Trophoblast cell (in vitro differentiated cells and primary cell): ENCODE measurements at regions not wholly inside any gene's neighbourhood (a gene's known extent, or its start where the extent isn't known, plus 50 kb on each side); places are given as distances from the start of the nearest gene placed in this dataset.
A peak's percentile ranks its signal among the peaks of the same experiment; 100 is the strongest.

Source experiments
- DNase-seq, 2 donors: peaks; one replicate each; pipeline ENCODE4 v3.0.0-alpha.2; 2016
- H2AFZ ChIP-seq: 2 replicates; pipeline ENCODE4 v1.6.1; 2013; ENCODE audit warnings: low read length, moderate library complexity, mild to moderate bottlenecking; ENCODE audit not compliant: insufficient read depth, poor library complexity
- H2AK5ac ChIP-seq: 2 replicates; pipeline ENCODE4 v1.6.1; 2013; ENCODE audit warnings: mild to moderate bottlenecking, low read length
- H2BK120ac ChIP-seq: 2 replicates; pipeline ENCODE4 v1.6.1; 2013; ENCODE audit warnings: low read length, mild to moderate bottlenecking, moderate library complexity; ENCODE audit not compliant: insufficient read depth, poor library complexity
- H2BK12ac ChIP-seq: 2 replicates; pipeline ENCODE4 v1.6.1; 2013; ENCODE audit warnings: mild to moderate bottlenecking, low read length, moderate library complexity
- H2BK5ac ChIP-seq: 2 replicates; pipeline ENCODE4 v1.6.1; 2013; ENCODE audit warnings: low read length, low read depth, moderate library complexity, mild to moderate bottlenecking; ENCODE audit not compliant: poor library complexity
- H3K14ac ChIP-seq: 2 replicates; pipeline ENCODE4 v1.6.1; 2013; ENCODE audit warnings: mild to moderate bottlenecking, low read length
- H3K18ac ChIP-seq: 2 replicates; pipeline ENCODE4 v1.6.1; 2013; ENCODE audit warnings: mild to moderate bottlenecking, low read length
- H3K23ac ChIP-seq: 2 replicates; pipeline ENCODE4 v1.6.1; 2013; ENCODE audit warnings: low read length
- H3K27ac ChIP-seq: 2 replicates; pipeline ENCODE4 v1.5.1; 2013; ENCODE audit warnings: low read depth, mild to moderate bottlenecking, inconsistent platforms, low read length, moderate library complexity
- H3K27me3 ChIP-seq: 2 replicates; pipeline ENCODE4 v1.6.1; 2013; ENCODE audit warnings: inconsistent platforms, mild to moderate bottlenecking, low read length, moderate library complexity; ENCODE audit not compliant: insufficient read depth
- H3K36me3 ChIP-seq, 2 experiments: 1 replicate in 1 of 2; 2 replicates in 1 of 2; pipeline ENCODE4 v1.6.1; 2013; ENCODE audit warnings: low read length in 2 of 2, mild to moderate bottlenecking in 2 of 2, moderate library complexity in 1 of 2; ENCODE audit not compliant: insufficient read depth in 2 of 2, control insufficient read depth in 1 of 2
- H3K4ac ChIP-seq: 2 replicates; pipeline ENCODE4 v1.6.1; 2013; ENCODE audit warnings: low read depth, mild to moderate bottlenecking, low read length, moderate library complexity
- H3K4me1 ChIP-seq, 2 experiments: 1 replicate in 1 of 2; 2 replicates in 1 of 2; pipeline ENCODE4 v1.6.1; 2013; ENCODE audit warnings: low read length in 2 of 2, mild to moderate bottlenecking in 2 of 2, moderate library complexity in 1 of 2; ENCODE audit not compliant: insufficient read depth in 2 of 2, control insufficient read depth in 1 of 2
- H3K4me2 ChIP-seq: 2 replicates; pipeline ENCODE4 v1.6.1; 2013; ENCODE audit warnings: inconsistent platforms, mild to moderate bottlenecking, low read length, moderate library complexity
- H3K4me3 ChIP-seq: 2 replicates; pipeline ENCODE4 v1.5.1; 2013; ENCODE audit warnings: mild to moderate bottlenecking, low read depth, low read length, inconsistent platforms
- H3K79me1 ChIP-seq: one replicate; pipeline ENCODE4 v1.6.1; 2013; ENCODE audit warnings: low read length
- H3K79me2 ChIP-seq: 2 replicates; pipeline ENCODE4 v1.6.1; 2013; ENCODE audit warnings: low read length, mild to moderate bottlenecking; ENCODE audit not compliant: control insufficient read depth, insufficient read depth, poor library complexity
- H3K9ac ChIP-seq: 2 replicates; pipeline ENCODE4 v1.6.1; 2013; ENCODE audit warnings: mild to moderate bottlenecking, low read length
- H3K9me3 ChIP-seq: 2 replicates; pipeline ENCODE4 v1.6.1; 2013; ENCODE audit warnings: low read depth, mild to moderate bottlenecking, control low read depth, inconsistent platforms, low read length; ENCODE audit not compliant: insufficient read depth
- H4K12ac ChIP-seq: 2 replicates; pipeline ENCODE4 v1.6.1; 2013; ENCODE audit warnings: low read depth, mild to moderate bottlenecking, low read length, moderate library complexity
- H4K8ac ChIP-seq: 2 replicates; pipeline ENCODE4 v1.6.1; 2013; ENCODE audit warnings: low read depth, mild to moderate bottlenecking, low read length, moderate library complexity
- H4K91ac ChIP-seq: one replicate; pipeline ENCODE4 v1.6.1; 2013; ENCODE audit warnings: low read depth, mild to moderate bottlenecking, low read length, moderate library complexity
- WGBS: extraction: QIAGEN DNeasy Blood & Tissue Kit; methylation state at CpG from one replicate; pipeline ENCODE4 v1.1.7; 2013; ENCODE audit warnings: missing lambda C conversion rate; ENCODE audit not compliant: insufficient read length, insufficient coverage; ENCODE audit errors: extremely low coverage; 5-methylcytosine and 5-hydroxymethylcytosine counted together

DNA sequence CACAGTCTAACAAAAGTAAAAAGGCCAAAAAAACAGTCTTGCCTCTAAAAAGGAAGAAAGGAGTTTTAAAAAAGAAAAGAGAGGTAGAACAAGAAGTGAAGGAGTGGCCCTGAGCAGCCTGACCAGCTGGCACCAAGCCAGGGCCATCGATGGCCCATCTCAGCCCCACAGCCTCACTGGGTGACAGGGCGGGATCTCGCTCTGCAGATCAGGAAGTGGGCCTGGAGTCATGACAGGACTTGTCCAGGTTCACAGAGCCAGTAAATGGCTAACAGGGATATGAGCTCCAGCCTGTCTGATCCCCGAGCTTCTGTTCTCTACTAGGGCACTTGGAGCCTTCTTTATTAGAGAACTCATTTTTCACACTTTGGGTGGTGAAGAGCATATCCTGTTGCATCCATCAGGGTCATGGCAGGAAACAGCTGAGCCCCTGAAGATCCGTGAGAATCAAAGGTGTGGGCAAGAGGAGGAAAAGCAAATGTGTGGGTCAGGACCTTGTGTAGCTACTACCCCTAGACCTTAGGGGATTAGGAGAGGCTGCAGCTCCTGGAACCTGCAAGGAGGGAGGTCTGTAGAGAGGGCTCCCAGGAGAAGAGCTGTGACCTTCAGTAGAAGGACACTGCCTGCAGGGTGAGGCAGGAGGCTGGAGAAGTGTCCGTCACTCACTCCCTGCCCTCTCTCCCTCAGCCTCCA, 299.0 kb upstream of the MSX2 start:
- no peak overlapping the region for H3K4me2 ChIP-seq
- peaks cover 2% of the 10 kb centered on the region for H3K79me2 ChIP-seq
- H4K12ac ChIP-seq = no peak overlapping the region
- H2BK120ac ChIP-seq = peak overlapping the region; percentile 91
- peak overlapping the region; percentile 59 for H2AK5ac ChIP-seq
- H3K23ac ChIP-seq = no peak overlapping the region
- peak overlapping the region; percentile 18 for H2AFZ ChIP-seq
- H4K91ac ChIP-seq = peak overlapping the region; percentile 93
- H3K9me3 ChIP-seq = no peaks in the 10 kb centered on the region
- DNase-seq = no peak
- peak overlapping the region; percentile 86 for H3K18ac ChIP-seq
- H3K14ac ChIP-seq = peak overlapping the region; percentile 89
- H3K36me3 ChIP-seq = no peaks in the 10 kb centered on the region
- H3K79me1 ChIP-seq = peaks cover 38% of the 10 kb centered on the region
- peak overlapping the region; percentile 74 for H2BK5ac ChIP-seq
- H3K9ac ChIP-seq = no peak overlapping the region
- H3K4ac ChIP-seq = peak overlapping the region; percentile 18
- no peak overlapping the region for H3K4me3 ChIP-seq
- H3K27me3 ChIP-seq = no peaks in the 10 kb centered on the region
- H2BK12ac ChIP-seq = peak overlapping the region; percentile 84
- no CpG with 5 or more reads among the region's 6 CpGs for WGBS
- peak overlapping the region; percentile 48 for H3K27ac ChIP-seq
- peak overlapping the region; percentile 67 for H4K8ac ChIP-seq
- H3K4me1 ChIP-seq = peaks cover 18 to 23% of the 10 kb centered on the region in 2 experiments

DNA sequence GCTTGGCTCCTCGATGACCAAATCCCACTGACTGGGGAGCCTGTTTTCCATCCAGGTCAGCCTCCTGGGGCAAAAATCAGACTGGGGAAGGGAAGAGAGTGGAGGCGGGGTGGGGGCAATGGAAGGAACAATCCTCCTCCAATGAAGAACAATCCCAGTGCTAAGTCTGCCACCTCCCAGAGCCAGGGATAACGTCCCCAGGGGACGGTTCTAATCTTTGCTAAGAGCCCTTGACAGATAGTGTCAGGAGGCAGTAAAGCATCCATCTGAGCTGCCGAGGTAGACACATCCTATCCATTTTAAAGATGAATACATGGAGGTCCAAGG, 298.5 kb upstream of the MSX2 start:
- no CpG with 5 or more reads among the region's 5 CpGs for WGBS
- Histone ChIP-seq H2BK5ac (peak overlapping the region; percentile 74), H3K4ac (peak overlapping the region; percentile 18), H3K14ac (peak overlapping the region; percentile 89), H2AFZ (no peak overlapping the region), H3K27me3 (no peaks in the 10 kb centered on the region), H4K8ac (peak overlapping the region; percentile 67), H3K18ac (peak overlapping the region; percentile 86), H3K36me3 (no peaks in the 10 kb centered on the region), H3K9me3 (no peaks in the 10 kb centered on the region), H3K9ac (no peak overlapping the region), H4K91ac (peak overlapping the region; percentile 93), H3K4me1 (peaks cover 19 to 21% of the 10 kb centered on the region in 2 experiments), H3K4me3 (no peak overlapping the region), H2BK12ac (peak overlapping the region; percentile 84), H3K4me2 (no peak overlapping the region), H3K79me1 (peaks cover 37% of the 10 kb centered on the region), H3K27ac (peak overlapping the region; percentile 48), H2AK5ac (peak overlapping the region; percentile 59), H3K23ac (no peak overlapping the region), H2BK120ac (peak overlapping the region; percentile 91), H4K12ac (no peak overlapping the region), H3K79me2 (peaks cover 2% of the 10 kb centered on the region)
- no peak for DNase-seq

DNA sequence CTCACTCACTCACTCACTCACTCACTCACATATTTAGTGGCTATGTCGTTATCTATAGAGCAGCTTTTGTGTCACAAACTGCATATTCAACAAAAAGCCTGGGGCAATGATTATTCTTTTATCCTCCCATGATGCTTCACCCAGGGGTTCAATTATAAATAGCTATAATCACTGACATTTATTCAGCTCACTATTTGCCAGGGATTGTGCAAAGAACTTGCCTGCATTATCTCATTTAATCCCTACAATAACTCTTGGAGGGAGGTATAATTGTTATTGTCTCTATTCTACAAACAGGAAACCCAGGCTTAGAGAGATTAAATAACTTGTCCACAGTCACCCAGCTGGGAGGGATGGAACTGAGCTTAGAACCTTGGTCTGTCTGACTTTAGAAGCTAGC, 298.0 kb upstream of the MSX2 start:
- no peak overlapping the region for H3K23ac ChIP-seq
- H4K91ac ChIP-seq = peak overlapping the region; percentile 93
- peaks cover 2% of the 10 kb centered on the region for H3K79me2 ChIP-seq

DNA sequence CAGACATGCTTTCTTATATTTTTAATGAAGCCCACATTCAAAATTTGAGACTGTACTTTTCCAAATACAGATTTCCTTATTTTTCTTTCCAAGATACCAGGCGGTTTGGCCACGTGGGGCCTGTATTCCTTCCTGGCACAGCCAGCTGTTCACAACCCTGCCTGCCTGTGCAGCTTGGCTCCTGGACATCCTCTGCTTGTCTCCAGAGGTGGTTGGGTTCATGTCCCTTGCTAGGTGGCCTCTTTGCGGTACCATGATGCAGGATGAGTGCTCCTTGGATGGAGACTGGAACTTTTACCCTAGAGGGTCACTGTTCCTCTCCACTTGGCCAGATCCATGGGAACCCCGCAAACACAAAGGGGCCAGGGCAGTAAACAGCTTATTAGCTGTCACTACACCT, 297.5 kb upstream of the MSX2 start:
- no peak for DNase-seq
- Histone ChIP-seq H3K4me1 (peaks cover 25 to 29% of the 10 kb centered on the region in 2 experiments), H3K4me2 (no peak overlapping the region), H4K12ac (no peak overlapping the region), H3K79me2 (peaks cover 2% of the 10 kb centered on the region), H3K27me3 (no peaks in the 10 kb centered on the region), H3K9ac (no peak overlapping the region), H2AFZ (no peak overlapping the region), H2BK5ac (no peak overlapping the region), H3K4ac (no peak overlapping the region), H2BK120ac (peak overlapping the region; percentile 0), H2AK5ac (peak overlapping the region; percentile 1), H3K27ac (no peak overlapping the region), H4K91ac (peak overlapping the region; percentile 2), H3K4me3 (no peak overlapping the region), H3K9me3 (peaks cover 1% of the 10 kb centered on the region), H3K14ac (no peak overlapping the region), H4K8ac (no peak overlapping the region), H2BK12ac (peak overlapping the region; percentile 32), H3K18ac (no peak overlapping the region), H3K23ac (no peak overlapping the region), H3K36me3 (no peaks in the 10 kb centered on the region), H3K79me1 (peaks cover 33% of the 10 kb centered on the region)
- no CpG with 5 or more reads among the region's 4 CpGs for WGBS

More for the DNA sequence above, 298.0 kb upstream of the MSX2 start:
- H3K9me3 ChIP-seq = no peaks in the 10 kb centered on the region
- H3K27me3 ChIP-seq = no peaks in the 10 kb centered on the region
- no peak overlapping the region for H3K27ac ChIP-seq
- WGBS = no CpG with 5 or more reads among the region's 1 CpG
- no peak for DNase-seq
- peak overlapping the region; percentile 65 for H2BK12ac ChIP-seq
- H2BK120ac ChIP-seq = no peak overlapping the region
- H3K4ac ChIP-seq = no peak overlapping the region
- H2AK5ac ChIP-seq = peak overlapping the region; percentile 49
- H2BK5ac ChIP-seq = no peak overlapping the region
- H3K4me3 ChIP-seq = no peak overlapping the region
- H4K12ac ChIP-seq = no peak overlapping the region
- H4K8ac ChIP-seq = no peak overlapping the region
- H2AFZ ChIP-seq = no peak overlapping the region
- no peaks in the 10 kb centered on the region for H3K36me3 ChIP-seq
- H3K18ac ChIP-seq = no peak overlapping the region
- H3K14ac ChIP-seq = no peak overlapping the region
- H3K79me1 ChIP-seq = peaks cover 36% of the 10 kb centered on the region
- no peak overlapping the region for H3K4me2 ChIP-seq
- peaks cover 22 to 24% of the 10 kb centered on the region in 2 experiments for H3K4me1 ChIP-seq
- H3K9ac ChIP-seq = no peak overlapping the region
